OCI-LY7 (cell line): ENCODE measurements at regions not wholly inside any gene's neighbourhood (a gene's known extent, or its start where the extent isn't known, plus 50 kb on each side); places are given as distances from the start of the nearest gene placed in this dataset.
A peak's percentile ranks its signal among the peaks of the same experiment; 100 is the strongest.
"Not testable (repeated sequence)": the region's sequence is repeated elsewhere in the genome, so short reads cannot be mapped to it uniquely, and the experiment has no call there.

Experiments
- BruUV-seq: library from RNA; stranded (reverse); fragments of 400-500 nt; replicated peaks from 2 replicates; lab custom pipeline; 2021; lab: Mats Ljungman, UMichigan
- CTCF ChIA-PET: fragments of 300-600 bp; sonication (Branson Sonifier 250); formaldehyde crosslinking; loops from one replicate; lab custom pipeline; 2022; ENCODE audit warnings: antibody characterized with exemption; ENCODE audit not compliant: unreplicated experiment; lab: Charles Lee
- POLR2A ChIA-PET: fragments of 300-600 bp; sonication (Branson Sonifier 250); formaldehyde crosslinking; loops from one replicate; lab custom pipeline; 2022; ENCODE audit warnings: antibody characterized with exemption; lab: Charles Lee
- DNase-seq: peaks from one replicate; pipeline ENCODE4 v3.0.0-alpha.2; 2015; ENCODE audit warnings: low spot score
- H2AFZ ChIP-seq: fragments of 200-600 bp; sonication (generic), shearing (Covaris generic); 2 replicates; pipeline ENCODE4 v1.6.1; 2014; ENCODE audit warnings: mild to moderate bottlenecking, antibody characterized with exemption, low read length, moderate library complexity
- H3K27ac ChIP-seq: fragments of 200-600 bp; sonication (generic); 2 replicates; pipeline ENCODE4 v1.5.1; 2014; ENCODE audit warnings: mixed run types, low read depth, mild to moderate bottlenecking, moderate library complexity, low read length, inconsistent platforms; ENCODE audit not compliant: poor library complexity, severe bottlenecking
- H3K36me3 ChIP-seq: fragments of 200-600 bp; sonication (generic); 2 replicates; pipeline ENCODE4 v1.6.1; 2014; ENCODE audit warnings: mild to moderate bottlenecking, antibody characterized with exemption, low read length, moderate library complexity, mixed read lengths; ENCODE audit not compliant: insufficient read depth
- H3K4me1 ChIP-seq: fragments of 200-600 bp; sonication (generic); 2 replicates; pipeline ENCODE4 v1.5.1; 2014; ENCODE audit warnings: mild to moderate bottlenecking, low read length; ENCODE audit not compliant: insufficient read depth, poor library complexity, severe bottlenecking
- H3K4me2 ChIP-seq: fragments of 200-600 bp; sonication (generic); 2 replicates; pipeline ENCODE4 v1.6.1; 2014; ENCODE audit warnings: mild to moderate bottlenecking, low read length
- H3K4me3 ChIP-seq: fragments of 200-600 bp; sonication (generic); 2 replicates; pipeline ENCODE4 v1.5.1; 2014; ENCODE audit warnings: mild to moderate bottlenecking, low read depth, low read length; ENCODE audit not compliant: poor library complexity, severe bottlenecking
- H3K79me2 ChIP-seq: fragments of 200-600 bp; sonication (generic); 2 replicates; pipeline ENCODE4 v1.6.1; 2016; ENCODE audit warnings: low read depth, mild to moderate bottlenecking, low read length, moderate library complexity, mixed read lengths; ENCODE audit not compliant: insufficient read depth
- H3K9me2 ChIP-seq: fragments of 200-600 bp; sonication (generic); 2 replicates; pipeline ENCODE4 v1.6.1; 2016; ENCODE audit warnings: mild to moderate bottlenecking, low read length, mixed read lengths; ENCODE audit not compliant: insufficient read depth
- H3K9me3 ChIP-seq: fragments of 200-600 bp; sonication (generic); 2 replicates; pipeline ENCODE4 v1.6.1; 2014; ENCODE audit warnings: mild to moderate bottlenecking, mixed run types, low read length, mixed read lengths
- H4K20me1 ChIP-seq: fragments of 200-600 bp; sonication (generic); 2 replicates; pipeline ENCODE4 v1.6.1; 2014; ENCODE audit warnings: mild to moderate bottlenecking, antibody characterized with exemption, low read length, moderate library complexity, mixed read lengths; ENCODE audit not compliant: insufficient read depth
- intact Hi-C: fragments of 100-400 bp; cut with micrococcal nuclease; formaldehyde crosslinking; loops from one replicate; pipeline ENCODE4 v1.10.0; 2022; ENCODE audit not compliant: unreplicated experiment
- TF ChIP-seq, protein P1 (sequence below): fragments of 200-600 bp; sonication (generic); conservative IDR thresholded peaks from 2 replicates; pipeline ENCODE4 v1.5.1; 2014; ENCODE audit warnings: mild to moderate bottlenecking, antibody characterized with exemption, low read length, moderate library complexity, mixed read lengths

DNA sequence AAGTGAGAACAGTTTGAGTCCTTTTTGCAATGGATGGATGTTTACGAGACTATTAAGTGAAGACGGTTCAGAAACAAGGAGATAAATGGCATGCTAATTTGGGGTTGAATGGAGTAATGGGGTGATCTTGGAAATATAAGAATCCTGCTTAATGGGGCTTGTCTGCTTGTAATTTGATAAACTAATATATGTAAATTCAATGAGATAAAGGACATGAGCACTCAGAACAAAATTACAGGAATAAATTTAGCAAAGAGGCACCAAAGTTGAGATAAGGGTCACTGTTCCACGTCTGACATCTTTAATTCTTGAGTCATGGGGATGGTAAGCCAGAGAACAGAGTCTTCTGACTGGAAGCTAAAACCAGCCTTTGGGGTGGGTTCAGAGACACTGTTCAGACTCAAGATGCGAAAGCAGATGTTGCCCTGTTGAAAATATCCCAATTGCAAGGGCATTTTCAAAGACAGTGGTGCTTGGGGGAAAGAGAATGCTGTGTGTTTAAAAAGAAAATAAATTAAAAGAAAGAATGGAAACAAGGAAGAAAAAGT is 67.8 kb upstream of the CHRNB4 start:
- no peak for DNase-seq
- TF ChIP-seq, protein P1, sequence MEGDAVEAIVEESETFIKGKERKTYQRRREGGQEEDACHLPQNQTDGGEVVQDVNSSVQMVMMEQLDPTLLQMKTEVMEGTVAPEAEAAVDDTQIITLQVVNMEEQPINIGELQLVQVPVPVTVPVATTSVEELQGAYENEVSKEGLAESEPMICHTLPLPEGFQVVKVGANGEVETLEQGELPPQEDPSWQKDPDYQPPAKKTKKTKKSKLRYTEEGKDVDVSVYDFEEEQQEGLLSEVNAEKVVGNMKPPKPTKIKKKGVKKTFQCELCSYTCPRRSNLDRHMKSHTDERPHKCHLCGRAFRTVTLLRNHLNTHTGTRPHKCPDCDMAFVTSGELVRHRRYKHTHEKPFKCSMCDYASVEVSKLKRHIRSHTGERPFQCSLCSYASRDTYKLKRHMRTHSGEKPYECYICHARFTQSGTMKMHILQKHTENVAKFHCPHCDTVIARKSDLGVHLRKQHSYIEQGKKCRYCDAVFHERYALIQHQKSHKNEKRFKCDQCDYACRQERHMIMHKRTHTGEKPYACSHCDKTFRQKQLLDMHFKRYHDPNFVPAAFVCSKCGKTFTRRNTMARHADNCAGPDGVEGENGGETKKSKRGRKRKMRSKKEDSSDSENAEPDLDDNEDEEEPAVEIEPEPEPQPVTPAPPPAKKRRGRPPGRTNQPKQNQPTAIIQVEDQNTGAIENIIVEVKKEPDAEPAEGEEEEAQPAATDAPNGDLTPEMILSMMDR = no peak
- intact Hi-C loops = loop anchor here (1.0 to 5.0 kb wide), 4 partner anchors 70 to 596 kb away; no protein-coding TSS in a partner anchor
- CTCF ChIA-PET = no interaction called here
- Histone ChIP-seq H3K79me2 (no peaks in the 10 kb centered on the region), H4K20me1 (no peaks in the 10 kb centered on the region), H3K4me2 (0 out of 2 replicates have a peak overlapping the region, but pooled peaks have one; percentile 17), H3K4me1 (peaks cover 5% of the 10 kb centered on the region), H2AFZ (no peak overlapping the region; the same call in 1 of the 2 replicates), H3K27ac (no peak overlapping the region), H3K36me3 (no peaks in the 10 kb centered on the region), H3K4me3 (no peak overlapping the region), H3K9me3 (no peaks in the 10 kb centered on the region), H3K9me2 (no peaks in the 10 kb centered on the region)
- POLR2A ChIA-PET = no interaction called here
- no TSS peak for BruUV-seq

DNA sequence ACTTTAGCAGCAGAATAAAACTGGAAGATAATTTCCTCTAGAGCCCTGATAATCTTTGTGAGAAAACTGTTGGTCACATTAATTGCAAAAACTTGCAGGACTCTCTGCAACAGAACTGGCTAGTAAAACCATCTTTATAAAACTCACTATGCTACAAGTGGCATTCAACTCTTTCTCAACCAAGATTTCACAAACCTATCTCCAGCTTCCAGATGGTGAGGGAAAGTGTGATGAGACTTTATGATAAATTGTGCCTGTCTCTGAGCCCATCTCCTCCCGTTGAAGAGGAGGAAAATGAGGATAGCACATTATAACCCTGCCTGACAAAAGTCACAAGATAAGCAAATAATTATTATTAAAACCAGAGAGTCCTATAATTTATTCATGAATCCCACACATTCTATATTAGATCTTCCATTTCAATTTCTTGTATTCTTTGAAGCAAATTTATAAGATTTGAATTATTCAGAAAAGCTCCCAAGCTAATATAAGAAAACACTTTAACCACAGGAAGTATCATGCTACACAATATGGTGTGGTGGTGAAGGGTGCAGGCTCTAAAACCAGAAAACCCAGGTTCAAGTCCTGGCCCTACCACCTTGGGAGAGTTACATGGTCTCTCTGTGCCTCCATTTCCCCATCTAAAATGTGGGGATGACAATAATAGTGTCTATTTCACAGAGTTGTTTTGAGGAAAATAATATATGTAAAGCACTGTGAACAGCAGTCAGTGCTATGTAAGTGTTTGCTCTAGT is 65.6 kb upstream of the CHRNB4 start:
- H3K9me3 ChIP-seq, H3K4me1 ChIP-seq, DNase-seq, H3K9me2 ChIP-seq, H3K27ac ChIP-seq, H3K4me2 ChIP-seq, H4K20me1 ChIP-seq, H2AFZ ChIP-seq, H3K79me2 ChIP-seq, CTCF ChIA-PET, BruUV-seq, H3K36me3 ChIP-seq, H3K4me3 ChIP-seq: not testable (repeated sequence)
- intact Hi-C loops = loop anchor here (5.0 kb wide), 1 partner anchor 594 kb away; no protein-coding TSS in a partner anchor
- POLR2A ChIA-PET = interaction anchor here (0.6 kb wide), 1 partner anchor 145 kb away, joined by 3 read pairs; no protein-coding TSS in a partner anchor

DNA sequence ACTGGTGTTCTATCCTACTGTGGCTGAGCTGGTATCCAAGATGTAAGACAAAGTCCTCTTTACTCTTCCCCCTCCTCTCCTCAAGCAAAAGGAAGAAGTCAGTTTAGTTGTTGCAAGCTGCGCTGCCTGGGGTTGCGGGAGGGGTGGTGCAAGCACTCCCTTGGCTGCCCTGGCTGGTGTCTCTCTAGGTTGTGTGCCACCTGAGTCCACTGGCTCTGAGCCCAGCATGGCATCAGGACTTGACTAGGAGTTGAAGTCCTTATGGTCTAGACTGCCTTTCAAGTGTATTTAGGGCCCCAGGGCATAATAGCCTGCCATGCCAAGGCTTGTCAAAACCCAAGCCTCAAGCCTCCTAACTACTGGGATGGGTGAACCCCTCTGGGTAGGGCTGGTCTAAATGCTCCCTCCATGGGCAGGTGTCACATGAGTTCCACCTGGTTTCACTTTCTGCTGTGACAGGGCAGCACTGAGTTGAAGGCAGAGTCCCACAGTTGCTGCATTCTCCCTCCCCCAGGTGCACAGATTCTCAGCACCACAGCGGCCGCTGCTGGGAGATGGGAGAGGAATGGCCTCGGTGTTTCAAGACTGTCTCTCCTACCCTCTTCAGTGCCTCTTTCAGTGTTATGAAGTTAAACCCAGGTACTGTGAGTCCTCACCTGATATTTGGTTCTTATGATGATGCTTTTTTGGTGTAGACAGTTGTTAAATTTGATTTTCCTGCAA is 62.5 kb upstream of the CHRNB4 start:
- H3K4me2 ChIP-seq, H3K4me3 ChIP-seq, BruUV-seq, H3K36me3 ChIP-seq, CTCF ChIA-PET, H4K20me1 ChIP-seq, H3K9me3 ChIP-seq, H3K9me2 ChIP-seq, DNase-seq, H3K27ac ChIP-seq, H3K79me2 ChIP-seq, H3K4me1 ChIP-seq, intact Hi-C loops, H2AFZ ChIP-seq: not testable (repeated sequence)
- POLR2A ChIA-PET = interaction anchor here (0.6 kb wide), 1 partner anchor 23 kb away, joined by 3 read pairs; no protein-coding TSS in a partner anchor
